ENCODE measurements at regions not wholly inside any gene's neighbourhood (a gene's known extent, or its start where the extent isn't known, plus 50 kb on each side); places are given as distances from the start of the nearest gene placed in this dataset.

GRCh38 chr17:71759422-71760060, 361.3 kb upstream of the SOX9 start:
- TF ChIP-seq CTCF (IDR thresholded peaks at IDR 0.05) (no peak), EP300 (IDR thresholded peaks at IDR 0.05) (no peak)

All from stomach (tissue), 4 donors.